ENCODE measurements at regions not wholly inside any gene's neighbourhood (a gene's known extent, or its start where the extent isn't known, plus 50 kb on each side); places are given as distances from the start of the nearest gene placed in this dataset.

- Histone ChIP-seq H3K27ac (no peak overlapping the region), H3K9me3 (no peaks in the 10 kb centered on the region), H3K27me3 (no peaks in the 10 kb centered on the region), H3K36me3 (no peaks in the 10 kb centered on the region), H3K4me3 (no peak overlapping the region), H3K4me1 (no peaks in the 10 kb centered on the region)
- no peak for DNase-seq
- WGBS, 2 donors (ENCODE audit: low coverage in 1 of 2), result 79% methylated on average over 1 of the region's 1 CpG; no CpG with 5 or more reads in 1 of the 2 donors
- intact Hi-C loops (cut with DNase I; ENCODE audit: low total_unique reads) (no loop called here), in situ Hi-C loops (cut with MboI; ENCODE audit: low pct_ligation_motif_present in 1 of 4, low pct_unique_long_range_greater_than_20kb in 1 of 4, low sequenced_read_pairs in 3 of 4) (no loop called here)
- TF ChIP-seq EP300 (IDR thresholded peaks at IDR 0.05; ENCODE audit: low read depth) (no peak), POLR2AphosphoS5 (IDR thresholded peaks at IDR 0.05) (no peak), POLR2A (IDR thresholded peaks at IDR 0.05) (no peak)
- TF ChIP-seq, protein P1, sequence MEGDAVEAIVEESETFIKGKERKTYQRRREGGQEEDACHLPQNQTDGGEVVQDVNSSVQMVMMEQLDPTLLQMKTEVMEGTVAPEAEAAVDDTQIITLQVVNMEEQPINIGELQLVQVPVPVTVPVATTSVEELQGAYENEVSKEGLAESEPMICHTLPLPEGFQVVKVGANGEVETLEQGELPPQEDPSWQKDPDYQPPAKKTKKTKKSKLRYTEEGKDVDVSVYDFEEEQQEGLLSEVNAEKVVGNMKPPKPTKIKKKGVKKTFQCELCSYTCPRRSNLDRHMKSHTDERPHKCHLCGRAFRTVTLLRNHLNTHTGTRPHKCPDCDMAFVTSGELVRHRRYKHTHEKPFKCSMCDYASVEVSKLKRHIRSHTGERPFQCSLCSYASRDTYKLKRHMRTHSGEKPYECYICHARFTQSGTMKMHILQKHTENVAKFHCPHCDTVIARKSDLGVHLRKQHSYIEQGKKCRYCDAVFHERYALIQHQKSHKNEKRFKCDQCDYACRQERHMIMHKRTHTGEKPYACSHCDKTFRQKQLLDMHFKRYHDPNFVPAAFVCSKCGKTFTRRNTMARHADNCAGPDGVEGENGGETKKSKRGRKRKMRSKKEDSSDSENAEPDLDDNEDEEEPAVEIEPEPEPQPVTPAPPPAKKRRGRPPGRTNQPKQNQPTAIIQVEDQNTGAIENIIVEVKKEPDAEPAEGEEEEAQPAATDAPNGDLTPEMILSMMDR (IDR thresholded peaks at IDR 0.05), result no peak
These were observed 89.1 kb downstream of the MID1IP1 start for GRCh38 chrX:38890326-38890725.

DNA sequence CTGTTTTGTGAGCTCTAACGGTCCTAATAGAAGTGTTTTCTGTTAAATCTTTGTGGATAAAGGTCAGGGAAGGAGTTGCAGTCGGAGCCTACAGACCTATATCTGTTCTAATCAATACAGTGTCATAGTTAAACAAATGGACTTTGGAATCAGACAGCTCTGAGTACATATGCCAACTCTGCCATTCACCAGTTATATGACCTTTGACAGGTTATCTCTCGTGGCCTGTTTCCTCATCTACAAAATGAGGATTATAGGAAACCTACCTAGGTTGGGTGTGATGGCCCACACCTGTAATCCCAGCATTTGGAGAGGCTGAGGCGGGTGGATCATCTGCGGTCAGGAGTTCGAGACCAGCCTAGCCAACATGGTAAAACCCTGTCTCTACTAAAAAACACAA, 89.7 kb downstream of the MID1IP1 start:
- DNase-seq, result no peak
- intact Hi-C loops (cut with DNase I; ENCODE audit: low total_unique reads), result no loop called here
- TF ChIP-seq POLR2AphosphoS5 (IDR thresholded peaks at IDR 0.05) (no peak), EP300 (IDR thresholded peaks at IDR 0.05; ENCODE audit: low read depth) (no peak), POLR2A (IDR thresholded peaks at IDR 0.05) (no peak)
- TF ChIP-seq, protein P1 (IDR thresholded peaks at IDR 0.05), result no peak

DNA sequence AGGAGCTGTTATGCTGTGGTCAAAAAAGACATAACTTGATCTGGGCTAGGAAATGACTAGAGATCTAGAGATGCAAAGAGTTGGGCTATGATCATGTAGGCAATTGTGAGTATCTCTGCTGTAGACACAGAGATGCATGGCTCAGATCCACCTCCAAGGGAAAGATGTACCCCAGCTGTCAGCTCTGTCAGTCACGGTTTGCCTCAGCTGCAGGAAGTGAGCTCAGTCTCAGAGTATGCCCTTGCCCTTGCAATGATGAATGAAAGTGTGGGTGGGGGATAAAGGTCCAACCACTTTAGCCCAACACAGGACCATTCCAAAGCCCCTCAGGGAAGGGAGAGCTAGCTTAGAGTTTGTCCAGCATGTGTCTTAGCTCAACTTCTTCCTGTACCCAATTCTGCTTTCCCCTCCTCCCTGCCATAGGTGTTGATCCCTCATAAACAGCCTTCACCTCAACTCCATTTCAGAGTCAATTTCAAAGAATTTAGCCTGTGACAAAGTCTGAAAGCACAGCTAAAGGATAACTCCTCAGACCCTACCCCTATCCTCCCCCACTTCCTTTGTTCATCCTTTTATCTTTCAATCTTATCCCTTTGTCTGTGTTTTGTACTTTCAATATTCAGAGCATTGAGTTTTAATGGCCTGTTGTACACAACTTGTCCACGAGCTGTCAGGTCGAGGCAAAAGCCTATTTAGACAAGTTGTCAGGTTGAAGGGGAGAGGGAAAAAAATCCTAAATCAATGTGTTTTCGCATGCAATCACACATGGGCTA, 90.6 kb downstream of the MID1IP1 start:
- intact Hi-C loops (cut with DNase I; ENCODE audit: low total_unique reads), result no loop called here
- Histone ChIP-seq H3K36me3 (no peaks in the 10 kb centered on the region), H3K4me3 (no peak overlapping the region), H3K9me3 (no peaks in the 10 kb centered on the region), H3K27ac (no peak overlapping the region), H3K27me3 (no peaks in the 10 kb centered on the region), H3K4me1 (no peaks in the 10 kb centered on the region)
- 59 to 100% methylated on average over 1 to 4 of the region's 4 CpGs for WGBS, 2 donors (ENCODE audit: low coverage in 1 of 2)
- in situ Hi-C loops (cut with MboI; ENCODE audit: low pct_ligation_motif_present in 1 of 4, low pct_unique_long_range_greater_than_20kb in 1 of 4, low sequenced_read_pairs in 3 of 4), result no loop called here
- DNase-seq, result no peak
- no peak for TF ChIP-seq POLR2A (IDR thresholded peaks at IDR 0.05)
- TF ChIP-seq POLR2AphosphoS5 (IDR thresholded peaks at IDR 0.05), result no peak
- TF ChIP-seq, protein P1 (IDR thresholded peaks at IDR 0.05), result no peak
- no peak for TF ChIP-seq EP300 (IDR thresholded peaks at IDR 0.05; ENCODE audit: low read depth)

More for the DNA sequence above, 89.7 kb downstream of the MID1IP1 start:
- Histone ChIP-seq H3K27me3 (no peaks in the 10 kb centered on the region), H3K36me3 (no peaks in the 10 kb centered on the region), H3K4me1 (no peaks in the 10 kb centered on the region), H3K4me3 (no peak overlapping the region), H3K27ac (no peak overlapping the region), H3K9me3 (no peaks in the 10 kb centered on the region)
- in situ Hi-C loops (cut with MboI; ENCODE audit: low pct_ligation_motif_present in 1 of 4, low pct_unique_long_range_greater_than_20kb in 1 of 4, low sequenced_read_pairs in 3 of 4), result no loop called here
- WGBS, 2 donors (ENCODE audit: low coverage in 1 of 2), result 72% methylated on average over 6 of the region's 6 CpGs; no CpG with 5 or more reads in 1 of the 2 donors

DNA sequence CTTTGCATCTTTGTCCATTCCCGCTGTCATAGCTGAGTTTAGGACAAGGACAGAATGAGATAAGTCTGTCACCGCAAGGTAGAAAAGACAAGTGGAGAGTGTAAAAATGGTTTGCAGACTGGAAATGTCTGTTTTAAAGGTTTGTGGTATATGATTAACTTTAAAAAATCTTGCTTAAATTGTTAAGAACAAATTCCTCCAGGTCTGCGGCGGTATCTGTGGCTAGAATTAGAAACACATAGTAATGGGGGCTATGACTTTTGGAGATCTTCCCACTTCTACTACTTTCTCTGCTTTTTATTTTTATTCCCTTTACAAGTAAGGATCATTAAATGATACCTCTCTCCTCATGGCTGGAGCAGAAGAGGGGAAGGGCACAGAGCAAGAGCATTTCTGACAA, 92.2 kb downstream of the MID1IP1 start:
- TF ChIP-seq POLR2A (IDR thresholded peaks at IDR 0.05), result no peak
- TF ChIP-seq, protein P1 (IDR thresholded peaks at IDR 0.05), result no peak
- TF ChIP-seq POLR2AphosphoS5 (IDR thresholded peaks at IDR 0.05), result no peak
- no peak for TF ChIP-seq EP300 (IDR thresholded peaks at IDR 0.05; ENCODE audit: low read depth)
- Histone ChIP-seq H3K36me3 (no peaks in the 10 kb centered on the region), H3K4me1 (no peaks in the 10 kb centered on the region), H3K4me3 (no peak overlapping the region), H3K27ac (no peak overlapping the region), H3K27me3 (no peaks in the 10 kb centered on the region), H3K9me3 (no peaks in the 10 kb centered on the region)
- WGBS, 2 donors (ENCODE audit: low coverage in 1 of 2), result 96 to 98% methylated on average over 4 of the region's 4 CpGs
- in situ Hi-C loops (cut with MboI; ENCODE audit: low pct_ligation_motif_present in 1 of 4, low pct_unique_long_range_greater_than_20kb in 1 of 4, low sequenced_read_pairs in 3 of 4), result no loop called here
- no peak for DNase-seq
- intact Hi-C loops (cut with DNase I; ENCODE audit: low total_unique reads), result no loop called here

Data from transverse colon (tissue), 4 donors.